Upper lobe of left lung (tissue), 6 donors: ENCODE measurements at regions not wholly inside any gene's neighbourhood (a gene's known extent, or its start where the extent isn't known, plus 50 kb on each side); places are given as distances from the start of the nearest gene placed in this dataset.
A peak's percentile ranks its signal among the peaks of the same experiment; 100 is the strongest.

Experiments
- ATAC-seq, 2 donors: fragments of 200-7000 bp; cut with Tn5 transposase; one replicate each; pipeline ENCODE4 v1.9.1; 2022; ENCODE audit warnings: mild to moderate bottlenecking in 2 of 2, moderate library complexity in 2 of 2; ENCODE audit not compliant: low FRiP score in 2 of 2
- DNase-seq, 2 donors: peaks; one replicate each; pipeline ENCODE4 v3.0.0-alpha.2; 2019 to 2020
- H3K27ac ChIP-seq, 4 donors: fragments of 200-600 bp; sonication (generic); one replicate each; pipeline ENCODE4 v1.5.1; 2016 to 2019
- H3K27me3 ChIP-seq, 4 donors: fragments of 200-600 bp; sonication (generic); one replicate each; pipeline ENCODE4 v1.5.1; 2017 to 2019
- H3K36me3 ChIP-seq, 4 donors: fragments of 200-600 bp; sonication (generic); one replicate each; pipeline ENCODE4 v1.5.1; 2016 to 2019
- H3K4me1 ChIP-seq, 4 donors: fragments of 200-600 bp; sonication (generic); one replicate each; pipeline ENCODE4 v1.5.1; 2018 to 2019
- H3K4me3 ChIP-seq, 4 donors: fragments of 200-600 bp; sonication (generic); one replicate each; pipeline ENCODE4 v1.5.1; 2017 to 2019; ENCODE audit warnings: mild to moderate bottlenecking in 2 of 4, moderate library complexity in 1 of 4
- H3K9me3 ChIP-seq, 4 donors: fragments of 200-600 bp; sonication (generic); one replicate each; pipeline ENCODE4 v1.5.1; 2018 to 2019
- CTCF ChIP-seq, 6 experiments: fragments of 450-650 bp in 4 of 6; fragments of 200-600 bp in 2 of 6; sonication (generic) in 2 of 6; IDR thresholded peaks; one replicate each; pipeline ENCODE4 v1.5.1; 2016 to 2019; ENCODE audit warnings: antibody characterized with exemption in 6 of 6
- EP300 ChIP-seq, 4 donors: sonication (generic); formaldehyde crosslinking; IDR thresholded peaks; one replicate each; pipeline ENCODE4 v1.5.1; 2017; ENCODE audit warnings: antibody characterized with exemption in 4 of 4, control low read depth in 2 of 4
- POLR2A ChIP-seq, 4 donors: fragments of 450-650 bp; IDR thresholded peaks; one replicate each; pipeline ENCODE4 v1.5.1; 2016 to 2017; ENCODE audit warnings: antibody characterized with exemption in 4 of 4, mild to moderate bottlenecking in 2 of 4
- POLR2AphosphoS5 ChIP-seq, 2 donors: sonication (generic); formaldehyde crosslinking; IDR thresholded peaks; one replicate each; pipeline ENCODE4 v1.5.1; 2017; ENCODE audit warnings: antibody characterized with exemption in 2 of 2
- WGBS, 2 donors: methylation state at CpG; one replicate each; pipeline ENCODE4 v1.1.5; 2017 to 2018; 5-methylcytosine and 5-hydroxymethylcytosine counted together
- donor health status: DM: no; HTN: no; CAD: no; lungs with moderate emphysema.
- donor health status: DM: no; HTN: yes; CAD: no; lungs with severe emphysema.

DNA sequence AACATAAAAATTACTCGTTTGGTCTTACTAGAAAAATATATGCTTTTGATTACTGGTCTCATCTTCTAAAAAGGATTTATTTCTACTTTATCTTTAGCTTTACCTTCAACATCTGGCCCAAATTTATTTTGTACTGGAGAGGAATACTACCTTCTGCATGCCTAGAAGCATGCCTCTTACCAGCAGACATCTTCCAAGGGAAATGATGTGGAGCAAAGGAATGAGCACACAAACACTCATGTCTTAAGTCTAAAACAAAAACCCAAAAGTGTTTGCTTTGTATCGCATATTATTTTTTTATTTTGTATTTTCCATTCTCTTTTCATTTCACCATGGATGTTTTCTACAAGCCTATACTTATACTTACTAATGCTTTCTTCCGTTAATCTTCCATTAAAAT, 304.6 kb upstream of the KCNMB2 start:
- no peak for DNase-seq
- Histone ChIP-seq H3K4me3 (no peak overlapping the region), H3K36me3 (no peaks in the 10 kb centered on the region), H3K9me3 (no peaks in the 10 kb centered on the region), H3K4me1 (no peaks in the 10 kb centered on the region), H3K27ac (no peak overlapping the region), H3K27me3 (no peaks in the 10 kb centered on the region)
- WGBS, 2 donors: 92 to 94% methylated on average over 3 of the region's 3 CpGs
- ATAC-seq: no peak
- no peak for TF ChIP-seq EP300 (IDR thresholded peaks at IDR 0.05)
- no peak for TF ChIP-seq POLR2AphosphoS5 (IDR thresholded peaks at IDR 0.05)
- TF ChIP-seq CTCF (IDR thresholded peaks at IDR 0.05): no peak
- TF ChIP-seq POLR2A (IDR thresholded peaks at IDR 0.05): no peak

DNA sequence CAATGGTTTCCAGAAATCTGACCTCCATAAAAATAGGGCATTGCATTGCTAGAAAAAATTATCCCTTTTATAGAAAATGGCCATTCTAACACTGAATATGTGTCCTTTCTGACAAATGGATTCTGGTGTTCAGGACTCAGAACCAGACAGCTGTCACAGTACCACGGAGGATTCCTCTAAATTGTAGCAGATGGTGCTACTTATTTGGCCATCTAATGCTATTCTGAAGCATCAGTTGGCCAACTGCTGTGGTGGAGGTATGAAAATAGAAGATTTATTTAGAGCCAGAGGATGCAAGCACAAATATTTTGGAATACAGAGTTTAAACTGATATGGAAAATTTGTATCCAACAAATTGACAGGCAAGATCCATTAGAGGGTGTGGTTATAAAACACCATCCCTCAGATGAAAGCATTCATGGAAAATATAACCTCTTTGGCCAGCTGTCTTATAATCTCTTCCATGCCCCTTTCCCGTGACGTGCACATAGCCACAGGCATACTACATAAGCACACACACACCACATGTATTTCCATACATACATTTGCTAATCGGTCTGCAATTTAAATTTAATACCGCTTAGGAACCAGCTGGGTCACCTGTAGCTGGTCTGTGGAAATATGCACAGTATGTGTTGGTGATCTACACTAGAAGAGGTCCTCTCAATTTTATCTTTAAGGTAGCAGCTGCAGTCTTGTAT, 302.7 kb upstream of the KCNMB2 start:
- H3K27me3 ChIP-seq: no peaks in the 10 kb centered on the region
- H3K36me3 ChIP-seq: no peaks in the 10 kb centered on the region
- TF ChIP-seq POLR2AphosphoS5 (IDR thresholded peaks at IDR 0.05): no peak
- TF ChIP-seq CTCF (IDR thresholded peaks at IDR 0.05): no peak
- no peaks in the 10 kb centered on the region for H3K4me1 ChIP-seq
- H3K9me3 ChIP-seq: no peaks in the 10 kb centered on the region
- H3K4me3 ChIP-seq: no peak overlapping the region
- 98 to 99% methylated on average over 5 of the region's 5 CpGs for WGBS, 2 donors
- ATAC-seq (no peak), DNase-seq (no peak)
- no peak overlapping the region for H3K27ac ChIP-seq

DNA sequence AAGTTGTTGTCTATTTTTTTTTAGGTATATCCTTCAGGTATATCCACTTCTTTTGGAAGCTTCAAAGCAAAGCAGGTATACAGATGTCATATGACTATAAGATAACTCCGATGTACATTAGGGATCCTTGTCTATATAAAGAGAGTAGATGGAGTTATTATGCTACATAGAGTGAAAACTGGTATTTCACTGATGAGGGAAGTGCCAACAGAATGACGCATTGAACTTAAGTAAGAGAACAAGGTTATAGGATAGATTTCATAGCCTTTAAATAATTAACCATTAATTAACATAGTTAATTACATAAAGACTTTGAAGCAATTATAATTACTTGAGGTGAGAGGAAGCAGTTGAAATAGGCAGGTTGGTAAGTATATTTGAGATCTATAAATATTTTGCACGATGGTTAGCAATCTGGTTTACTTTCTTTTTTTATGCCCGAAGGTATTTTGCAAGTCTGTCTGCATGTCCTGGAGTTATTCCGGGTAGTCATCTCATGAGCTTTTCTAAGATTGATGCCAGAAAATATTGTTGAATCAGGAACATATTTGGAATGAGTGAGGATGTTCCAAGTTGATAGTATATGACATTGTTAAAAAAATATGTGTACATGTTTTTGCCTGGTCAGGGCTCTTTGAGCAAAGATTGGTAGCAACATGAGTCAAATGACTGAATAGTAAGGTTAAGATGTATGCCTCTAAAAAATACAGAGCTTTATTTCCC, 299.5 kb upstream of the KCNMB2 start:
- DNase-seq (no peak), ATAC-seq (peak in 1 of 2 donors; percentile 26)
- WGBS, 2 donors: 78 to 80% methylated on average over 5 of the region's 5 CpGs
- Histone ChIP-seq H3K36me3 (no peaks in the 10 kb centered on the region), H3K4me1 (no peaks in the 10 kb centered on the region), H3K27ac (no peak overlapping the region), H3K4me3 (no peak overlapping the region), H3K27me3 (no peaks in the 10 kb centered on the region), H3K9me3 (no peaks in the 10 kb centered on the region)
- TF ChIP-seq EP300 (IDR thresholded peaks at IDR 0.05) (no peak), CTCF (IDR thresholded peaks at IDR 0.05) (no peak), POLR2AphosphoS5 (IDR thresholded peaks at IDR 0.05) (no peak), POLR2A (IDR thresholded peaks at IDR 0.05) (no peak)

DNA sequence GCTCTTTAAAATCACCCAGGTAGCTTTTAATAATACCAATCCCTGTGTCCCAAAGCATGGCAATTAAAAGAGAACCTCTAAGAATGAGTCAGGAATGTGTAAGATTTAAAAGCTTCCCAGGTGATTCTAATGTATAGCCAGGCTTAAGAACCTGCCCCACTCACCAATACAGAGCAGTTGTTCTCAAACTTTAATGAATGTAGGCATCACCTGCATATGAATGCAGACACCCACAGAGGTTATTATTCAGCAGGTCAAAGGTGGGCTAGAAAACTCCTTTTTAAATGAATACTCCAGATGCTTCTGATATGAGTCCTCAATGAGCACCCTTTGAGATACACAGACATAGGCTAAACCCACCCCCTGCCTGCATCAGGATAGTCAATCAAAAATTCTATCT, 298.1 kb upstream of the KCNMB2 start:
- Histone ChIP-seq H3K36me3 (no peaks in the 10 kb centered on the region), H3K4me1 (no peaks in the 10 kb centered on the region), H3K4me3 (no peak overlapping the region), H3K9me3 (no peaks in the 10 kb centered on the region), H3K27me3 (no peaks in the 10 kb centered on the region), H3K27ac (no peak overlapping the region)
- no peak for TF ChIP-seq CTCF (IDR thresholded peaks at IDR 0.05)
- no peak for TF ChIP-seq EP300 (IDR thresholded peaks at IDR 0.05)
- no peak for TF ChIP-seq POLR2AphosphoS5 (IDR thresholded peaks at IDR 0.05)
- no peak for TF ChIP-seq POLR2A (IDR thresholded peaks at IDR 0.05)
- ATAC-seq (no peak), DNase-seq (no peak)
